Thyroid gland (tissue), 4 donors: ENCODE measurements at regions not wholly inside any gene's neighbourhood (a gene's known extent, or its start where the extent isn't known, plus 50 kb on each side); places are given as distances from the start of the nearest gene placed in this dataset.

Experiments
- CTCF ChIP-seq, 6 experiments: fragments of 200-600 bp in 3 of 6; fragments of 450-650 bp in 3 of 6; sonication (generic) in 3 of 6; IDR thresholded peaks; one replicate each; pipeline ENCODE4 v1.5.1; 2016 to 2019; ENCODE audit warnings: antibody characterized with exemption in 6 of 6, mild to moderate bottlenecking in 2 of 6, inconsistent platforms in 1 of 6, moderate library complexity in 1 of 6
- POLR2A ChIP-seq, 2 donors: fragments of 450-650 bp; IDR thresholded peaks; one replicate each; pipeline ENCODE4 v1.6.1; 2017; ENCODE audit warnings: antibody characterized with exemption in 2 of 2, mild to moderate bottlenecking in 2 of 2, moderate library complexity in 1 of 2

GRCh38 chr1:229716704-229717103, 90.7 kb downstream of the URB2 start:
- no peak for TF ChIP-seq CTCF (IDR thresholded peaks at IDR 0.05)
- TF ChIP-seq POLR2A (IDR thresholded peaks at IDR 0.05), result no peak
